ENCODE measurements at regions not wholly inside any gene's neighbourhood (a gene's known extent, or its start where the extent isn't known, plus 50 kb on each side); places are given as distances from the start of the nearest gene placed in this dataset.

GRCh38 chr11:106601684-106602297 is 416.5 kb downstream of the GUCY1A2 start:
- H3K36me3 ChIP-seq (replicated peaks in 1 of 2; ENCODE audit: control insufficient read depth in 1 of 2, insufficient read depth in 2 of 2, low read length in 2 of 2), result no peaks in the 10 kb centered on the region
- H3K4me2 ChIP-seq (ENCODE audit: low read depth, low read length), result no peak overlapping the region
- no peaks in the 10 kb centered on the region for H3K79me2 ChIP-seq (ENCODE audit: insufficient read depth, low read length)
- 53% methylated on average over 3 of the region's 3 CpGs for WGBS (ENCODE audit: low lambda C conversion rate)
- no peak for ATAC-seq
- no peak for TF ChIP-seq ZNF7 (CRISPR knock-in tag; IDR thresholded peaks at IDR 0.05)
- TF ChIP-seq EP300 (IDR thresholded peaks at IDR 0.05; ENCODE audit: low read depth in 2 of 2, low read length in 2 of 2), result no peak
- no peak for TF ChIP-seq EP300 (CRISPR knock-in tag; IDR thresholded peaks at IDR 0.05; ENCODE audit: borderline replicate concordance)
- no peak for TF ChIP-seq ZNF816 (CRISPR knock-in tag; IDR thresholded peaks at IDR 0.05; ENCODE audit: borderline replicate concordance)
- TF ChIP-seq ZNF207 (IDR thresholded peaks at IDR 0.05; ENCODE audit: borderline replicate concordance), result no peak
- TF ChIP-seq ZNF891 (CRISPR knock-in tag; IDR thresholded peaks at IDR 0.05), result no peak
- no peak for TF ChIP-seq ZNF552 (CRISPR knock-in tag; IDR thresholded peaks at IDR 0.05; ENCODE audit: borderline replicate concordance)
- no peak for TF ChIP-seq ZNF510 (CRISPR knock-in tag; IDR thresholded peaks at IDR 0.05; ENCODE audit: low read depth)
- TF ChIP-seq ZNF800 (CRISPR knock-in tag; IDR thresholded peaks at IDR 0.05), result no peak
- TF ChIP-seq ZNF652 (CRISPR knock-in tag; IDR thresholded peaks at IDR 0.05; ENCODE audit: borderline replicate concordance, low read depth), result no peak
- TF ChIP-seq ZNF746 (CRISPR knock-in tag; IDR thresholded peaks at IDR 0.05), result no peak
- TF ChIP-seq GLI4 (CRISPR knock-in tag; IDR thresholded peaks at IDR 0.05; ENCODE audit: borderline replicate concordance), result no peak
- TF ChIP-seq POLR2G (IDR thresholded peaks at IDR 0.05; ENCODE audit: low read depth, low read length), result no peak
- no peak for TF ChIP-seq ZNF101 (CRISPR knock-in tag; IDR thresholded peaks at IDR 0.05; ENCODE audit: borderline replicate concordance, low read depth)
- no peak for TF ChIP-seq CTCF (CRISPR knock-in tag; IDR thresholded peaks at IDR 0.05)
- TF ChIP-seq RARG (CRISPR knock-in tag; IDR thresholded peaks at IDR 0.05; ENCODE audit: low read depth), result no peak
- no peak for TF ChIP-seq ZFYVE20 (CRISPR knock-in tag; IDR thresholded peaks at IDR 0.05; ENCODE audit: borderline replicate concordance, low read depth)
- no TSS peak for BruUV-seq (replicated peaks)
- H3K4me1 ChIP-seq (ENCODE audit: insufficient read depth, low read length), result no peaks in the 10 kb centered on the region
- no peak overlapping the region for H3K4me3 ChIP-seq (replicated peaks in 1 of 3; ENCODE audit: insufficient read depth in 1 of 3, low read depth in 2 of 3, low read length in 3 of 3)
- POLR2A ChIA-PET, result no interaction called here
- no peaks in the 10 kb centered on the region for H3K27me3 ChIP-seq (ENCODE audit: control insufficient read depth in 1 of 2, insufficient read depth in 2 of 2, low read length in 2 of 2)
- H3K27ac ChIP-seq (ENCODE audit: extremely low read length, insufficient read depth, low read length), result no peak overlapping the region
- H4K20me1 ChIP-seq (ENCODE audit: insufficient read depth, low read length), result no peaks in the 10 kb centered on the region
- in situ Hi-C loops (cut with HindIII; ENCODE audit: extremely low pct_ligation_motif_present, low pct_unique_long_range_greater_than_20kb), result no loop called here
- DNase-seq (ENCODE audit: low spot score), result no peak
- H3K9me3 ChIP-seq (ENCODE audit: low read length), result peaks cover 46% of the 10 kb centered on the region
- H3K9ac ChIP-seq (ENCODE audit: insufficient read depth, low read depth, low read length), result no peak overlapping the region
- H2AFZ ChIP-seq (ENCODE audit: low read length), result no peak overlapping the region
- FAIRE-seq, result no peak
- intact Hi-C loops (cut with micrococcal nuclease; ENCODE audit: unreplicated experiment), result no loop called here
- CTCF ChIA-PET (ENCODE audit: low intra/inter-chr PET ratio, low total read pairs), result no interaction called here
